Gastrocnemius medialis (tissue), 4 donors: ENCODE measurements at regions not wholly inside any gene's neighbourhood (a gene's known extent, or its start where the extent isn't known, plus 50 kb on each side); places are given as distances from the start of the nearest gene placed in this dataset.
"Not testable (repeated sequence)": the region's sequence is repeated elsewhere in the genome, so short reads cannot be mapped to it uniquely, and the experiment has no call there.

Experiments used
- ATAC-seq, 2 donors: fragments of 150-250 bp; one replicate each; pipeline ENCODE4 v1.9.1; 2016
- DNase-seq, 2 donors: peaks; one replicate each; pipeline ENCODE4 v3.0.0-alpha.2; 2019
- H3K27ac ChIP-seq, 4 donors: fragments of 200-600 bp; sonication (generic); 1 replicate in 1 of 4; 2 replicates in 3 of 4; pipeline ENCODE4 v1.5.1; 2016 to 2018; ENCODE audit warnings: mild to moderate bottlenecking in 2 of 4, moderate library complexity in 1 of 4
- H3K27me3 ChIP-seq, 3 donors: fragments of 200-600 bp; sonication (generic) in 2 of 3; 1 replicate in 1 of 3; 2 replicates in 2 of 3; pipeline versions ENCODE4 v1.5.1 to v1.6.0; 2016 to 2019; ENCODE audit warnings: mild to moderate bottlenecking in 1 of 3, moderate library complexity in 1 of 3
- H3K36me3 ChIP-seq, 2 donors: fragments of 200-600 bp; sonication (generic) in 1 of 2; one replicate each; pipeline ENCODE4 v1.5.1; 2017 to 2018
- H3K4me1 ChIP-seq, 2 donors: fragments of 200-600 bp; sonication (generic) in 1 of 2; one replicate each; pipeline ENCODE4 v1.5.1; 2016 to 2017; ENCODE audit warnings: mild to moderate bottlenecking in 2 of 2
- H3K4me3 ChIP-seq, 4 donors: fragments of 200-600 bp; sonication (generic) in 3 of 4; 1 replicate in 1 of 4; 2 replicates in 3 of 4; pipeline ENCODE4 v1.5.1; 2016 to 2019; ENCODE audit warnings: mild to moderate bottlenecking in 2 of 4
- H3K9me3 ChIP-seq, 3 donors: fragments of 200-600 bp; sonication (generic) in 2 of 3; 1 replicate in 1 of 3; 2 replicates in 2 of 3; pipeline ENCODE4 v1.5.1; 2016 to 2019
- CTCF ChIP-seq, 5 experiments: fragments of 450-650 bp in 3 of 5; fragments of 200-600 bp in 2 of 5; sonication (generic) in 2 of 5; IDR thresholded peaks in 4 of 5; conservative IDR thresholded peaks in 1 of 5; 1 replicate in 4 of 5; 2 replicates in 1 of 5; pipeline ENCODE4 v1.5.1; 2016 to 2019; ENCODE audit warnings: antibody characterized with exemption in 5 of 5, mild to moderate bottlenecking in 3 of 5, moderate library complexity in 3 of 5
- POLR2A ChIP-seq, 2 donors: fragments of 450-650 bp; IDR thresholded peaks; one replicate each; pipeline ENCODE4 v1.6.1; 2017; ENCODE audit warnings: antibody characterized with exemption in 2 of 2, mild to moderate bottlenecking in 2 of 2, moderate library complexity in 2 of 2
- in situ Hi-C, 4 donors: fragments of 200-750 bp; cut with MboI; loops; one replicate each; pipeline versions ENCODE4 v1.15.0 to v1.8.0; 2017; ENCODE audit warnings: low sequenced_read_pairs in 4 of 4
- intact Hi-C: fragments of 100-400 bp; cut with DNase I; formaldehyde crosslinking; loops from one replicate; pipeline ENCODE4 v1.15.1; 2023; ENCODE audit warnings: low total_unique reads

GRCh38 chr14:97066068-97066899, 269.1 kb downstream of the VRK1 start:
- Histone ChIP-seq H3K4me1 (no peaks in the 10 kb centered on the region), H3K36me3 (no peaks in the 10 kb centered on the region), H3K4me3 (no peak overlapping the region), H3K27me3 (no peaks in the 10 kb centered on the region), H3K9me3 (no peaks in the 10 kb centered on the region), H3K27ac (no peak overlapping the region)
- TF ChIP-seq POLR2A (IDR thresholded peaks at IDR 0.05) (no peak), CTCF (IDR thresholded peaks at IDR 0.05 in 4 of 5, conservative IDR thresholded peaks at IDR 0.05 in 1 of 5) (no peak)
- DNase-seq (no peak), ATAC-seq (no peak)
- intact Hi-C loops: no loop called here
- in situ Hi-C loops: no loop called here

GRCh38 chr14:97068293-97068692, 271.1 kb downstream of the VRK1 start:
- H3K4me1 ChIP-seq, intact Hi-C loops, ATAC-seq, H3K27me3 ChIP-seq, in situ Hi-C loops, H3K36me3 ChIP-seq, DNase-seq, H3K27ac ChIP-seq, H3K4me3 ChIP-seq, H3K9me3 ChIP-seq: not testable (repeated sequence)

GRCh38 chr14:97070259-97070658, 273.1 kb downstream of the VRK1 start:
- DNase-seq (no peak), ATAC-seq (no peak)
- in situ Hi-C loops (no loop called here), intact Hi-C loops (no loop called here)
- no peak overlapping the region for H3K4me3 ChIP-seq
- H3K4me1 ChIP-seq: no peaks in the 10 kb centered on the region
- no peak for TF ChIP-seq POLR2A (IDR thresholded peaks at IDR 0.05)
- TF ChIP-seq CTCF (IDR thresholded peaks at IDR 0.05 in 4 of 5, conservative IDR thresholded peaks at IDR 0.05 in 1 of 5): no peak
- H3K36me3 ChIP-seq: no peaks in the 10 kb centered on the region
- no peaks in the 10 kb centered on the region for H3K9me3 ChIP-seq
- H3K27ac ChIP-seq: no peak overlapping the region
- H3K27me3 ChIP-seq: no peaks in the 10 kb centered on the region

GRCh38 chr14:97071177-97071576, 274.0 kb downstream of the VRK1 start:
- ATAC-seq (no peak), DNase-seq (no peak)
- no peaks in the 10 kb centered on the region for H3K4me1 ChIP-seq
- TF ChIP-seq POLR2A (IDR thresholded peaks at IDR 0.05) (no peak), CTCF (IDR thresholded peaks at IDR 0.05 in 4 of 5, conservative IDR thresholded peaks at IDR 0.05 in 1 of 5) (no peak)
- no peak overlapping the region for H3K4me3 ChIP-seq
- H3K27ac ChIP-seq: no peak overlapping the region
- intact Hi-C loops (no loop called here), in situ Hi-C loops (no loop called here)
- no peaks in the 10 kb centered on the region for H3K9me3 ChIP-seq
- H3K27me3 ChIP-seq: no peaks in the 10 kb centered on the region
- no peaks in the 10 kb centered on the region for H3K36me3 ChIP-seq

GRCh38 chr14:97073622-97074021, 276.4 kb downstream of the VRK1 start:
- no peaks in the 10 kb centered on the region for H3K4me1 ChIP-seq
- no peak for TF ChIP-seq CTCF (IDR thresholded peaks at IDR 0.05 in 4 of 5, conservative IDR thresholded peaks at IDR 0.05 in 1 of 5)
- no peak for TF ChIP-seq POLR2A (IDR thresholded peaks at IDR 0.05)
- H3K27ac ChIP-seq: no peak overlapping the region
- no peaks in the 10 kb centered on the region for H3K9me3 ChIP-seq
- no peak overlapping the region for H3K4me3 ChIP-seq
- intact Hi-C loops: no loop called here
- H3K27me3 ChIP-seq: no peaks in the 10 kb centered on the region
- in situ Hi-C loops: no loop called here
- no peak for ATAC-seq
- no peak for DNase-seq
- H3K36me3 ChIP-seq: no peaks in the 10 kb centered on the region
